Activated CD4-positive, alpha-beta T cell treated with anti-CD3 and anti-CD28 coated beads for 4 hours (primary cell): ENCODE measurements at regions not wholly inside any gene's neighbourhood (a gene's known extent, or its start where the extent isn't known, plus 50 kb on each side); places are given as distances from the start of the nearest gene placed in this dataset.

Experiments
- DNase-seq, 2 donors: peaks; one replicate each; pipeline ENCODE4 v3.0.0-alpha.2; 2020

DNA sequence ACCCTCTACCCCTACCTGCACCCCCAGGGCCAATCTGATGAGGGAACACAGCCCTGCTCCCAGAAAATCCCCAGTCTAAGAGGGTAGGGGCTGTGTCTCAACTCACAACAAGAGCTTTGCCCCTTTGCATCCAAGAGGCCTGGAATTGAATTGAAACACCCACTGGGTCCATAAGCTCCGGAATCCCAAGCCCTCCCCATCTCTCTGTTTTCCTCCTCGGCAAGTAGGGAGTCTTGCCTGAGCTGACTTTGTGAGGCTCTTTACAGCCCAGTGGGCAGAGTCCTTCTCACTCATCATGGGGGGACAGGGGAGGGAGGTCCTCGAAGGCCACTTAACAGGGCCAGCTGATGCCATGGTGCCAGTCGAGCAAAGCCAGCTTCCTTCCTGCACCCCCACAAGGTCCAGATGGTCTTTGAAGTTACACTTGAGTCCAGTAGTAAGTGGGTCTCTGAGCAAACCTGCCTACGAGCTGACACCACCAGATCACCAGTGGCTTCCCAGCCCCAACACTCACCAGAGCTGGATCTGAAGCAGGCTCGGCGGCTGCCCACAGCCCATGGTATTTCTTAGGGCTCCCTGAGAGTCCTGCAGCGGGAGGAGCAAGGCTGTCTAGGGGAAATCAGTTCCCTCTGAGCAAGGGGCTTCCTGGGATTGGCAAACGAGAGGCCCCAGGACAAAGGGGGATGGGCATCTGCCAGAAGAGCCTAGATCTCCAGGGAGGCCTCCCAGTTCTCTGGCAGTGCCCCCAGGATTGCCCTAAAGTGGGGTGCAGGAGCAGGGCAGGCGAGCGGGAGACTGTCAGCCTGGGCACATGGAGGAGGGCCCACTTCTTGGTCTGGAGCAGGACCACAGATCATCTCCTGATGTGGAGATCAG, 144.5 kb downstream of the VEGFA start:
- no peak for DNase-seq

DNA sequence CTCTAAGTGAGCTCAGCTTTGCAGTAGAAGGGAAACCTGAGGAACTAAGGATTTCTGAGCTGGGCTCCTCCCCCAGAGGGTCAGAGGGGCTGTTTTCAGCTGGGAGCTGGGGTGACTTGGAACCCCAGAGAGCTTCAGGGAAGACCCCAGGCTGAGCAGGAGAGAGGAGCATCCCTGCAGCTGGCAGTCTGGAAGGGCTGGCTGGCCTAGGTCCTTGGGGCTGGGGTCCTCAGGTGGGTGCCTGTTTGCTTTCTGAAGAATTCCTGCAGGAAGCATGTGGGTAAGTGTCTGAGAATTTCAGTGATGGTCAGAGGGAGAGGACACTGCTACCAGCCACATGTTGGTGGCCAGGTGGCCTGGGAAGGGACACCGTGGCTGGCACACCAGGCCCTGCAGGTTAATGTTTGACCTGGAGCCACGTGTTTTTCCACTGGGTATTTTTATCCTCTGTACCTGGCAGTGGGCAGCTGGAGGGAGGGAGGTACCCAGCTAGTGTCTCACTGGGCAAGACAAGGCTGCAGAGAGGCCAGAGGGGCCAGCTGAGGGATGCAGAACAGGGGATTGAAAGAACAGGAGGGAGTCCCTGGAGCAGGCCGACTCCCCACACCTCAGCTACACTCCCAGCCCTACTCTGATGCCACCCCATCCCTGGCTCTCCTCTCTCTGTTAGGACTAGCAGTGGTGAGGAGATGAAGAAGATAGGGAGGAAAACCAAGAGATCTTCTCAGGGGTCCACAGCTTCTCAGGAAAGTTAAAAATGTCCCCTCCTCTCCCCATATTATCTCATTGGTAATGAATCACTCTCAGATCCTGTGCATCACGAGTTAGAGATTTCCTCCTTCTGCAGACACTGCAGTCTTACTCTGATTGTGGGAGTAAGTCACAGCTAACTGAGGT, 143.6 kb downstream of the VEGFA start:
- no peak for DNase-seq

DNA sequence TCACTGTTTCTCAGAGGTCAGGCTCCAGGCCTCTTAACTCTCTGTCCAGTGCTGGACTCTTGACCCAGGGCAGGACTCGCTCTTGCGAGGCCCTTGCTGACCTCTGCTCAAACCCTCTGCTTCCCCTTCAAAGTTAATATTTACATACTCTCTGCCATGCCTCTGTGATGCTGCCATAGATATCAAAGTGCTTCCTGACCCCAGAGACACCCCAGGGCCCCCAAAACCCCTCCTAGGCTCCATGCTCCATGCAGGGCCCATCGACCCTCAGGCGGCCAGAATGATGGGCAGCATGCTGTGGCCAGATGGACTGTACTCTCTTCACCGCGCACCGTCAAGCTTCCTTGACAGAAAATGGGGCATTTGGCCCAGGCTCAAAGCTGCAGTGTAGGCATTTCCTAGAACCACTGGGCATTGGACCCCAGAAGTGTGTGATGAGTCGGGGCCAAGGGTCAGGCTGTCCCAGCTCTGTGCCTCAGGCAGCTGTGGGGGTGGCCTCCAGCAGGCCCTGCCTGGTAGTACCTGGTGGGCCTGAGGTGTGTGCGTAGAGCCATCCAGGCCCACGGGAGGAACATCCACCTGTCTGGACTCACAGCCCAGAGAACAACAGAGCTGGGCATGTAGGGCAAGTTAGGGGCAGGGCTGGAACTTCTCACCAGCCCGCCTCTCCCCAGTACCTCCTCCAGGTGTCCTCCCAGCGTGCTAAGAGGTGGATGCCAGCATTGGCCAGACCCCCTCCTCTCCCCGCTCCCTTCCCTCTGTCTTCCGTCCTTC, 142.8 kb downstream of the VEGFA start:
- no peak for DNase-seq

- DNase-seq: no peak
Observed at GRCh38 chr6:43912116-43912577, 142.1 kb downstream of the VEGFA start.

GRCh38 chr6:43911354-43912115, 141.5 kb downstream of the VEGFA start:
- no peak for DNase-seq

GRCh38 chr6:43910638-43911353, 140.8 kb downstream of the VEGFA start:
- no peak for DNase-seq

- DNase-seq: no peak
Observed at GRCh38 chr6:43910149-43910637, 140.2 kb downstream of the VEGFA start.

DNA sequence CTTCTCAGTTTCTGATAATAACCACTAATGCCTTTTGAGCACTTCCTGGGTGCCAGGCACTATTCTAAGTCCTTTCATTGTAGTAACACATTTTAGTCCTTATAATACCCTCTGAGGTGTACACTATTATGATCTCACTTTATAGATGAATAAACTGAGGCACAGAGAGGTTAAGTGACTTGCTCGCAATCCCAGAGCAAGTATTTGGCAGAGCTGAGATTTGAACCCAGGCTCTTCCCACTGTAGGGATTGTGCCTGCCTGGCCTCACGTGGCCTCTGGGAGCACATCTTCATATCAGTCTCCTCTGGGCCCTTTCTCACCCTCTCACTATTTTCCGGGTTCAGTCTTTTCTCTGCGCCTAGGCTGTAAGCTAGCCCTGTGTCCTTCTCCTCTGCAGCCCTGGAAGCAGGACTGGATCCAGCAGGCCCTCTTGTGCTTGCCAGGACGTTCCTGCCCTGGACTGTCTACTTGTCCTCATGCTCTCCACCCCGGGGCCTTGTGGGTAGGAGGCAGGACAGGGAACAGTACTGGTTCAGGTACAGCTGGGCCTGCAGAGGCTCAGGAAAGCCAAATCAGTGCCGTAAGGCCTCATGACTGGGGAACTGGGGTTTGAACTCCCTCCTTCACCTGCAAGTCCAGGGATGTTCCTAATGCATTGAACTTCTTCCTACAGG, 139.6 kb downstream of the VEGFA start:
- no peak for DNase-seq

DNA sequence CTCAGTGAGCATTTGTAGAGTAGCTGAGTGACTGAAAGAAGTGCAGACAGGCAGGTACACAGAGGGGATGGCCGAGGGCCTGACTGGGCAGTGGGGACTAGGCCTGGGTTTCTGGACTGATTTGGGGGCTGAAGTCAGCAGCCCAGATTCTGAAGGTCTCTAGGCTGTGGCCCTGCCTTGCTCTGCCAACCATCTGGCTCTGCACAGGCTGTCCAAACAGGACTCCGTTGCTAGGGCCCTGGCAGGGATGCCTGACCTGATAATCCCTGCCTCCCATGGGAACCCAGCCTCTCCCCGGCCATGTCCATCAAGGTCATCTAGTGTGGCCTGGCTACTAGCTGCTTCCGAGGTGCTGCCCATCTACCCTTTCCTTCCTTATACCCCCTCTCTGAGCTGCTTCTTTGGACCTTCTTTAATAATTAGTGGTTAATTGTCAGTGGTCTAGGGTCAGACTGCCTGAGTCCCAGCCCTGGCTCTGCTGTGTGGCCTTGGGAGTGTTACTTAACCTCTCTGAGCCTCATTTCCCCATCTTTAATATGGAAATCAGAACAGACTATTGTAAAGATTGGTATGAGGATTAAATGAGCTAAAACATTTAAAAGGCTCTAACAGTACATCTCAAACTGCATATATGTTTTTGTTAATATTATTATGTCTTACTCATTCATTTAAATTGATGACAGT, 137.9 kb downstream of the VEGFA start:
- no peak for DNase-seq

DNA sequence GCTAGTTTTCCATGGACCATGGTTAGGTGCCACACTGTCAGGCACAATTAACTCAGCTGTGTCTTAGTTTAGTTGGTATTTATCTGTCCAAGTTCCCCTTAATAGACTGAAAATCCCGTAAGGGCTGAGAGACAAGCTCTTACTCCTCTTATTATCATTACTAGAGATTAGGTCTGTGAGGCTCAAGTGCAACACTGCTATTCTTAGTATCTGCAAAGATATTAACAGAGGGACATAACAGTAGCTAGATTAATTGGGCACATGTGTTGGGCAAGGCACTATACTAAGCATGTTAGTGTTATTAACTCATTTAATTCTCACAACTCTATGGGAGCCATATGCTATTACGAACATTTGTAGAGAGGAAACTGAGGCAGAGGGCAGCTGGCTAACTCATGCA, 137.3 kb downstream of the VEGFA start:
- DNase-seq: no peak

DNA sequence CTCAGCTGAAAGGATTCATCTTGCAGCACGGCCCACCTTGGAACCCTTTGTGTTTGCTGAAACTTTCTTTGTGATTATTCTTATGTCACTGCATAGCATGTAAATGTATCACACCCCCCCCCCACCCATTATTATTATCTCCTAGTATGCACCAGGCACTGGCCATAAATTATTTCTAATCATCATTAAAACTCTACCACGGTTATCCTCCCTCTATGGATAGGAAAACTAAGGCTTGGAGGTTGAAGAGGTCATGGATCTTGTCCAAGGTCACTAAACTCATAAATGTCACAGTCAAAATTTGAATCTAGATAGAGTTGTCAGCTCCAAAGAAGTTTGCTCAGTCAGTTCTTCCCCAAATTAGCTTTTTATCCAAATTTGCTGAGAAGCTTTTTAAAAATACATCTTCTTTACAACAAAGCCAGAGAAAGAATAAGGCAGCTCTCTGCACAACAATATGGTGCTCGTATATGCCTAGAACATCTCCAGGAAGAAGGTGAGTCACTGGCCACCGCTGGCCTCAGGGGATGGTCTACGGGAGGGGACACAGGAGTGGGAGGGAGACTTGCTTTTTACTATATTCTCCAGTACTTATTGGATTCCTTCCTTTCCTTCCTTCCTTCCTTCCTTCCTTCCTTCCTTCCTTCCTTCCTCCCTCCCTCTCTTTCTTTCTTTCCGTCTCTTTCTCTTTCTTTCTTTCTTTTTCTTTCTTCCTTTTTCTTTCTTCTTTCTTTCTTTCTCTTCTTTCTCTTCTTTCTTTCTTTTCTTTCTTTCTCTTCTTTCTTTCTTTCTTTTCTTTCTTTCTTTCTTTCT, 134.5 kb downstream of the VEGFA start:
- DNase-seq: no peak

- no peak for DNase-seq
Observed at GRCh38 chr6:43903739-43904290, 133.8 kb downstream of the VEGFA start.

- no peak for DNase-seq
Observed at GRCh38 chr6:43901733-43902230, 131.8 kb downstream of the VEGFA start.

DNA sequence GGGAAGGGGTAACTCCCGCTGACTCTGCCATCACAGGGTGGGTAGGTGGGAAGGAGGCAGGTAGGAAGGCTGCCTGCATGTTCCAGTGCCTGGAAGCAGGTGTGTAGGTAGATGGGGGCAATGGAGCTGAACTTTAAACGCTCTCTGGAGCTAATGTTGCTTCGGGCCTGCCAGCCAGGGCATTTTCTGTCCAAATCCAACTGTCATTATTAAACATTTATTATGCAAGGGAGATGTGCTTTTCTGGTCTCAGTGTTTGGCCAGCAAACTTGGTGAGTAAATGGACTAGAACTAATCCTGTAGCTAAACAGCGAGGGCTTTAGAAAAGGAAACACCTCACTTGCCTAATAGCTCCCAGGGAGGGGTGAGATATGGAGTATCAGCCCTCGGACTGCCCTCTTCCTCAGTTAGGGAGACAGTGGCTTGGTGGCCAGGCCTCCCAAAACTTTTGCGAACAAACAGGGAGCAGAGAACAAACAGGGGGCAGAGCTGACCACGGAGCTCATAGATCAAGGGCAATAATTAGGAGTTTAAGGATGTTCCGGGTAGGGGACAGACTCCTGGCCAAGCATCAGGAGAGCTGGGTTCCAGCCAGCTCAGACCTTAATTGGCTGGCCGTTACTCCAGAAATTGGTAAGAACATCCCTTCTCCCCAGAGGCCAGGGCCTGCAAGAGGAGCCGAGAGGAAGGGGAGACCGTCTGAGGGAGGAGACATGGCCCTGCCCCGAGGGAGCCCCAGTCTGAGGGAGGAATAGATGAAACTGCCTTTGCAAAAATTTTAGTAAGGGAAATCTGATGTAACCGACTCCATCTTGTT, 131.1 kb downstream of the VEGFA start:
- no peak for DNase-seq

DNA sequence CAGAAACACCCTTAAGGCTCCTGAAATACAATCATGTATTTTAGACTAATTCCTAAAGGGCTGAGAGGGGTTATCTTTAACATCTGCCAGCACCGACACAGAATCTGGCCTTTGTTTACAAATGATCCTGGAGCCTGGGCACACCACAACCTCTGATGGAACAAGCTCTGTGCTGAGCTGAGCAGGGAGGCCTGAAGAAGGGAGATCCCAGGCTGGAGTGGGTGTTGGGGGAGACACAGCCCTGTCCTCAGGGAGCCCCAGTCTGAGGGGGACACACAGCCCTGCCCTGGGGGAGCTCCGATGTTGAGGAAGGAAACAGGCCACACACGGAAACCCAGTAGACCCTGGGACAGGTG, 130.5 kb downstream of the VEGFA start:
- DNase-seq: no peak

DNA sequence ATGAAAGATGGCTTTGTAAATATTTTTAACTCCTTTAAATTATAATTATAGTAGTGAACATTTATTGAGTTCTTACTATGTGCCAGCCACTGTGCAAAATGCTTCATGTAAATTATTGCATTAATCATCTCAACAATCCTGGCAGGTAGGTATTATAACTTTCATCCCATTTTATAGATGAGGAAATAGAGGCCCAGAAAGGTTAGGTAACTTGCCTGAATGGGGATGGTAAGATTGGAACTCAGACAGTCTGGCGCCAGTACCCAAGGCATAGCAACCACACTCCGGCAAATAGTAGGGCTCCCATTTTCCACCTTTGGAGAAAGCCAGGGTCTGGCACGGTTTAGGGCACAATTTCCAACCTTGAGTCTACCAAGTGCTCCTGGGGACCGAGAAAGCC, 129.8 kb downstream of the VEGFA start:
- no peak for DNase-seq

DNA sequence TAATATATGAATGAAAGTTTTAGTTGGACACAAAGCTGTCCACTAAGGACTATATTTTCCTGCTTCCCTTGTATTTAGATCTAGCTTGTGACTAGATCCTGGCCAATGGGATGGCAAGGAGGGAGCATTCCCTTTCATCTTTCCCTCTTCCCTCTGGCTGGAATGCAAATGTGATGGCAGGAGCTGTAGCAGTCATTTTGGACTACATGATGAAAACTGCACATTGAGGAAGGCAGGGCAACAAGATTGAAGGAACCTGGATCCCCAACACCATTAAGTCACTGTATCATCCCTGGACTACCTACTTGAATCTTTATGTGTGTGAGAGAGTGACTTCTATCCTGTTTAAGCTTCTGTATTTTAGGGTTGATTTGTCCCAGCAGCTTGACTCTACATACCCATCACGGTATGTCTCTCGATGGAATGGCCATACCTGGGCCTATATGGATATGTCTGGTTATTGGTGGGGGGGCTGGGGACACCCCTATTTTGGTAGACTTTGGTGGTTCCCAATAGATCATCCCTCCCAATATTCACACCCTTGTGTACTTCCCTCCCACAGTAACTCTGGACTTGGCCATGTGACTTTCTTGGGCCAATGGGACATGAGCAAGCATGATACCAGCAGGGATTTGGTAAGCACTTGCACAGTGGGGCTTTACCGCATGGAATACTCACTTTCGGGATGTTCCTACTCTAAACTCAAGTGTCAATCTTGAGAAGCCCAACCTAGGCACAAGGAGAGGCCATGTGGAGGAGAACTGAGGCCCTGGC, 128.5 kb downstream of the VEGFA start:
- DNase-seq: no peak
